K562 (cell line): ENCODE measurements at regions not wholly inside any gene's neighbourhood (a gene's known extent, or its start where the extent isn't known, plus 50 kb on each side); places are given as distances from the start of the nearest gene placed in this dataset.

ENCODE experiments used
- MYC ChIP-seq, 2 experiments: fragments of 250-450 bp in 1 of 2; sonication (Bioruptor Pico) in 1 of 2; IDR thresholded peaks; 2 replicates each; pipeline versions ENCODE4 v1.5.1 to v1.6.1; 2012 to 2021; ENCODE audit warnings: low read depth in 2 of 2, borderline replicate concordance in 1 of 2, improper control_type of control experiment in 1 of 2, low read length in 1 of 2, mild to moderate bottlenecking in 1 of 2, moderate library complexity in 1 of 2
- OTX1 ChIP-seq: fragments of 450-650 bp; formaldehyde crosslinking; IDR thresholded peaks from 2 replicates; pipeline ENCODE4 v1.4.0; 2022; ENCODE audit warnings: mild to moderate bottlenecking
- ZC3H11A ChIP-seq: IDR thresholded peaks from 2 replicates; pipeline ENCODE4 v1.6.1; 2012; ENCODE audit warnings: low read depth, low read length, improper control_type of control experiment
- TF ChIP-seq, protein P1 (sequence below): fragments of 450-650 bp; IDR thresholded peaks from 2 replicates; pipeline ENCODE4 v1.6.1; 2016; ENCODE audit warnings: mild to moderate bottlenecking, moderate library complexity
- TF ChIP-seq, protein P2 (sequence below): IDR thresholded peaks from 2 replicates; pipeline ENCODE4 v1.6.1; 2012; ENCODE audit warnings: low read depth, low read length, improper control_type of control experiment, borderline replicate concordance

DNA sequence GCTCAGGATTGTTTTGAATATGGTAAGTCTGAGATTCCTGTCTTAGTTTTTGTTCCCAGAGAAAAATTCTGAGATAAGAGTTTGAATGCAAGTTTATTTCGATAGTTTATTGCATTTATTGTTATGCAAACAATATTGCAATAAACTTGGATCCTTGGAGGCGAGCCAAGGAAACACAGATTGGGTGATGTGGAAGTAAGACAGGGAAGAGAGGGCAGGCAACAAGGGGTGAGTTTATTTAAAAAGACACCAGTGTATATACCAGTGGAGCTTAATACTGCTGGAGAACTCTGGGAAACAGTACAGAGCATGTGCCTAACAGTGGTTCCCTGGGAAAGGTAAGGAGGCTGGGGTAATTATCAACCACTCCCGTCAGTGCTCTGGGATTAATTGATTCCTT lies 87.5 kb upstream of the NEDD4L start (continued):
- TF ChIP-seq, protein P1, sequence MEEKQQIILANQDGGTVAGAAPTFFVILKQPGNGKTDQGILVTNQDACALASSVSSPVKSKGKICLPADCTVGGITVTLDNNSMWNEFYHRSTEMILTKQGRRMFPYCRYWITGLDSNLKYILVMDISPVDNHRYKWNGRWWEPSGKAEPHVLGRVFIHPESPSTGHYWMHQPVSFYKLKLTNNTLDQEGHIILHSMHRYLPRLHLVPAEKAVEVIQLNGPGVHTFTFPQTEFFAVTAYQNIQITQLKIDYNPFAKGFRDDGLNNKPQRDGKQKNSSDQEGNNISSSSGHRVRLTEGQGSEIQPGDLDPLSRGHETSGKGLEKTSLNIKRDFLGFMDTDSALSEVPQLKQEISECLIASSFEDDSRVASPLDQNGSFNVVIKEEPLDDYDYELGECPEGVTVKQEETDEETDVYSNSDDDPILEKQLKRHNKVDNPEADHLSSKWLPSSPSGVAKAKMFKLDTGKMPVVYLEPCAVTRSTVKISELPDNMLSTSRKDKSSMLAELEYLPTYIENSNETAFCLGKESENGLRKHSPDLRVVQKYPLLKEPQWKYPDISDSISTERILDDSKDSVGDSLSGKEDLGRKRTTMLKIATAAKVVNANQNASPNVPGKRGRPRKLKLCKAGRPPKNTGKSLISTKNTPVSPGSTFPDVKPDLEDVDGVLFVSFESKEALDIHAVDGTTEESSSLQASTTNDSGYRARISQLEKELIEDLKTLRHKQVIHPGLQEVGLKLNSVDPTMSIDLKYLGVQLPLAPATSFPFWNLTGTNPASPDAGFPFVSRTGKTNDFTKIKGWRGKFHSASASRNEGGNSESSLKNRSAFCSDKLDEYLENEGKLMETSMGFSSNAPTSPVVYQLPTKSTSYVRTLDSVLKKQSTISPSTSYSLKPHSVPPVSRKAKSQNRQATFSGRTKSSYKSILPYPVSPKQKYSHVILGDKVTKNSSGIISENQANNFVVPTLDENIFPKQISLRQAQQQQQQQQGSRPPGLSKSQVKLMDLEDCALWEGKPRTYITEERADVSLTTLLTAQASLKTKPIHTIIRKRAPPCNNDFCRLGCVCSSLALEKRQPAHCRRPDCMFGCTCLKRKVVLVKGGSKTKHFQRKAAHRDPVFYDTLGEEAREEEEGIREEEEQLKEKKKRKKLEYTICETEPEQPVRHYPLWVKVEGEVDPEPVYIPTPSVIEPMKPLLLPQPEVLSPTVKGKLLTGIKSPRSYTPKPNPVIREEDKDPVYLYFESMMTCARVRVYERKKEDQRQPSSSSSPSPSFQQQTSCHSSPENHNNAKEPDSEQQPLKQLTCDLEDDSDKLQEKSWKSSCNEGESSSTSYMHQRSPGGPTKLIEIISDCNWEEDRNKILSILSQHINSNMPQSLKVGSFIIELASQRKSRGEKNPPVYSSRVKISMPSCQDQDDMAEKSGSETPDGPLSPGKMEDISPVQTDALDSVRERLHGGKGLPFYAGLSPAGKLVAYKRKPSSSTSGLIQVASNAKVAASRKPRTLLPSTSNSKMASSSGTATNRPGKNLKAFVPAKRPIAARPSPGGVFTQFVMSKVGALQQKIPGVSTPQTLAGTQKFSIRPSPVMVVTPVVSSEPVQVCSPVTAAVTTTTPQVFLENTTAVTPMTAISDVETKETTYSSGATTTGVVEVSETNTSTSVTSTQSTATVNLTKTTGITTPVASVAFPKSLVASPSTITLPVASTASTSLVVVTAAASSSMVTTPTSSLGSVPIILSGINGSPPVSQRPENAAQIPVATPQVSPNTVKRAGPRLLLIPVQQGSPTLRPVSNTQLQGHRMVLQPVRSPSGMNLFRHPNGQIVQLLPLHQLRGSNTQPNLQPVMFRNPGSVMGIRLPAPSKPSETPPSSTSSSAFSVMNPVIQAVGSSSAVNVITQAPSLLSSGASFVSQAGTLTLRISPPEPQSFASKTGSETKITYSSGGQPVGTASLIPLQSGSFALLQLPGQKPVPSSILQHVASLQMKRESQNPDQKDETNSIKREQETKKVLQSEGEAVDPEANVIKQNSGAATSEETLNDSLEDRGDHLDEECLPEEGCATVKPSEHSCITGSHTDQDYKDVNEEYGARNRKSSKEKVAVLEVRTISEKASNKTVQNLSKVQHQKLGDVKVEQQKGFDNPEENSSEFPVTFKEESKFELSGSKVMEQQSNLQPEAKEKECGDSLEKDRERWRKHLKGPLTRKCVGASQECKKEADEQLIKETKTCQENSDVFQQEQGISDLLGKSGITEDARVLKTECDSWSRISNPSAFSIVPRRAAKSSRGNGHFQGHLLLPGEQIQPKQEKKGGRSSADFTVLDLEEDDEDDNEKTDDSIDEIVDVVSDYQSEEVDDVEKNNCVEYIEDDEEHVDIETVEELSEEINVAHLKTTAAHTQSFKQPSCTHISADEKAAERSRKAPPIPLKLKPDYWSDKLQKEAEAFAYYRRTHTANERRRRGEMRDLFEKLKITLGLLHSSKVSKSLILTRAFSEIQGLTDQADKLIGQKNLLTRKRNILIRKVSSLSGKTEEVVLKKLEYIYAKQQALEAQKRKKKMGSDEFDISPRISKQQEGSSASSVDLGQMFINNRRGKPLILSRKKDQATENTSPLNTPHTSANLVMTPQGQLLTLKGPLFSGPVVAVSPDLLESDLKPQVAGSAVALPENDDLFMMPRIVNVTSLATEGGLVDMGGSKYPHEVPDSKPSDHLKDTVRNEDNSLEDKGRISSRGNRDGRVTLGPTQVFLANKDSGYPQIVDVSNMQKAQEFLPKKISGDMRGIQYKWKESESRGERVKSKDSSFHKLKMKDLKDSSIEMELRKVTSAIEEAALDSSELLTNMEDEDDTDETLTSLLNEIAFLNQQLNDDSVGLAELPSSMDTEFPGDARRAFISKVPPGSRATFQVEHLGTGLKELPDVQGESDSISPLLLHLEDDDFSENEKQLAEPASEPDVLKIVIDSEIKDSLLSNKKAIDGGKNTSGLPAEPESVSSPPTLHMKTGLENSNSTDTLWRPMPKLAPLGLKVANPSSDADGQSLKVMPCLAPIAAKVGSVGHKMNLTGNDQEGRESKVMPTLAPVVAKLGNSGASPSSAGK: no peak
- TF ChIP-seq OTX1 (CRISPR knock-in tag) (no peak), MYC (IDR thresholded peaks at IDR 0.05; ENCODE audit: low read depth, low read length) (no peak), MYC (CRISPR knock-in tag; IDR thresholded peaks at IDR 0.05; ENCODE audit: borderline replicate concordance, low read depth) (no peak), ZC3H11A (no peak)
- TF ChIP-seq, protein P2, sequence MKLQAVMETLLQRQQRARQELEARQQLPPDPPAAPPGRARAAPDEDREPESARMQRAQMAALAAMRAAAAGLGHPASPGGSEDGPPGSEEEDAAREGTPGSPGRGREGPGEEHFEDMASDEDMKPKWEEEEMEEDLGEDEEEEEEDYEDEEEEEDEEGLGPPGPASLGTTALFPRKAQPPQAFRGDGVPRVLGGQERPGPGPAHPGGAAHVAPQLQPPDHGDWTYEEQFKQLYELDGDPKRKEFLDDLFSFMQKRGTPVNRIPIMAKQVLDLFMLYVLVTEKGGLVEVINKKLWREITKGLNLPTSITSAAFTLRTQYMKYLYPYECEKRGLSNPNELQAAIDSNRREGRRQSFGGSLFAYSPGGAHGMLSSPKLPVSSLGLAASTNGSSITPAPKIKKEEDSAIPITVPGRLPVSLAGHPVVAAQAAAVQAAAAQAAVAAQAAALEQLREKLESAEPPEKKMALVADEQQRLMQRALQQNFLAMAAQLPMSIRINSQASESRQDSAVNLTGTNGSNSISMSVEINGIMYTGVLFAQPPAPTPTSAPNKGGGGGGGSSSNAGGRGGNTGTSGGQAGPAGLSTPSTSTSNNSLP: no peak
